ENCODE measurements at regions not wholly inside any gene's neighbourhood (a gene's known extent, or its start where the extent isn't known, plus 50 kb on each side); places are given as distances from the start of the nearest gene placed in this dataset.

GRCh38 chr19:31671411-31672035 lies 322.3 kb upstream of the TSHZ3 start:
- POLR2A ChIA-PET: no interaction called here
- peaks cover 6% of the 10 kb centered on the region for H3K36me3 Mint-ChIP-seq (ENCODE audit: insufficient read depth, unreplicated experiment)
- peaks cover 42% of the 10 kb centered on the region for H3K9me3 Mint-ChIP-seq (ENCODE audit: unreplicated experiment)
- intact Hi-C loops (cut with micrococcal nuclease): no loop called here
- CTCF ChIA-PET: no interaction called here
- H3K4me3 Mint-ChIP-seq (ENCODE audit: unreplicated experiment): no peak overlapping the region
- no peaks in the 10 kb centered on the region for H3K27me3 Mint-ChIP-seq (ENCODE audit: insufficient read depth, unreplicated experiment)
- DNase-seq (ENCODE audit: unreplicated experiment): no peak
- no peaks in the 10 kb centered on the region for H3K4me1 Mint-ChIP-seq (ENCODE audit: insufficient read depth, unreplicated experiment)
- no TSS peak for BruUV-seq (replicated peaks)
- TF ChIP-seq CTCF (IDR thresholded peaks at IDR 0.05; ENCODE audit: unreplicated experiment): no peak
- H3K27ac Mint-ChIP-seq (ENCODE audit: low read depth, unreplicated experiment): no peak overlapping the region

- Mint-ChIP-seq H3K4me3 (ENCODE audit: unreplicated experiment) (no peak overlapping the region), H3K9me3 (ENCODE audit: unreplicated experiment) (peaks cover 56% of the 10 kb centered on the region), H3K4me1 (ENCODE audit: insufficient read depth, unreplicated experiment) (no peaks in the 10 kb centered on the region), H3K36me3 (ENCODE audit: insufficient read depth, unreplicated experiment) (peaks cover 6% of the 10 kb centered on the region), H3K27ac (ENCODE audit: low read depth, unreplicated experiment) (no peak overlapping the region), H3K27me3 (ENCODE audit: insufficient read depth, unreplicated experiment) (no peaks in the 10 kb centered on the region)
- BruUV-seq (replicated peaks): no TSS peak
- CTCF ChIA-PET: no interaction called here
- no peak for TF ChIP-seq CTCF (IDR thresholded peaks at IDR 0.05; ENCODE audit: unreplicated experiment)
- no peak for DNase-seq (ENCODE audit: unreplicated experiment)
- intact Hi-C loops (cut with micrococcal nuclease): no loop called here
- POLR2A ChIA-PET: no interaction called here
Observed at GRCh38 chr19:31674503-31675192, 325.4 kb upstream of the TSHZ3 start.

- Mint-ChIP-seq H3K9me3 (ENCODE audit: unreplicated experiment) (peaks cover 56% of the 10 kb centered on the region), H3K4me1 (ENCODE audit: insufficient read depth, unreplicated experiment) (no peaks in the 10 kb centered on the region), H3K4me3 (ENCODE audit: unreplicated experiment) (no peak overlapping the region), H3K27me3 (ENCODE audit: insufficient read depth, unreplicated experiment) (no peaks in the 10 kb centered on the region), H3K27ac (ENCODE audit: low read depth, unreplicated experiment) (no peak overlapping the region), H3K36me3 (ENCODE audit: insufficient read depth, unreplicated experiment) (peaks cover under 1% of the 10 kb centered on the region)
- no peak for DNase-seq (ENCODE audit: unreplicated experiment)
- intact Hi-C loops (cut with micrococcal nuclease): no loop called here
- BruUV-seq (replicated peaks): no TSS peak
- POLR2A ChIA-PET: no interaction called here
- no peak for TF ChIP-seq CTCF (IDR thresholded peaks at IDR 0.05; ENCODE audit: unreplicated experiment)
- CTCF ChIA-PET: interaction anchor here (0.6 kb wide), 2 partner anchors 75 to 473 kb away, joined by 3 read pairs; no protein-coding TSS in a partner anchor
Observed at GRCh38 chr19:31675193-31675913, 326.1 kb upstream of the TSHZ3 start.

- DNase-seq (ENCODE audit: unreplicated experiment): no peak
- TF ChIP-seq CTCF (IDR thresholded peaks at IDR 0.05; ENCODE audit: unreplicated experiment): no peak
- POLR2A ChIA-PET: no interaction called here
- intact Hi-C loops (cut with micrococcal nuclease): no loop called here
- H3K4me1 Mint-ChIP-seq (ENCODE audit: insufficient read depth, unreplicated experiment): no peaks in the 10 kb centered on the region
- BruUV-seq (replicated peaks): no TSS peak
- no peaks in the 10 kb centered on the region for H3K27me3 Mint-ChIP-seq (ENCODE audit: insufficient read depth, unreplicated experiment)
- H3K36me3 Mint-ChIP-seq (ENCODE audit: insufficient read depth, unreplicated experiment): no peaks in the 10 kb centered on the region
- CTCF ChIA-PET: interaction anchor here (0.5 to 0.7 kb wide), 2 partner anchors 47 to 804 kb away, joined by 3 read pairs; no protein-coding TSS in a partner anchor
- H3K27ac Mint-ChIP-seq (ENCODE audit: low read depth, unreplicated experiment): no peak overlapping the region
- peaks cover 60% of the 10 kb centered on the region for H3K9me3 Mint-ChIP-seq (ENCODE audit: unreplicated experiment)
- H3K4me3 Mint-ChIP-seq (ENCODE audit: unreplicated experiment): no peak overlapping the region
Observed at GRCh38 chr19:31676271-31677004, 327.2 kb upstream of the TSHZ3 start.
